Ectodermal cell (in vitro differentiated cells): ENCODE measurements at regions not wholly inside any gene's neighbourhood (a gene's known extent, or its start where the extent isn't known, plus 50 kb on each side); places are given as distances from the start of the nearest gene placed in this dataset.
"Not testable (repeated sequence)": the region's sequence is repeated elsewhere in the genome, so short reads cannot be mapped to it uniquely, and the experiment has no call there.

Experiments
- H3K27ac ChIP-seq: 2 replicates; pipeline ENCODE4 v1.7.0; 2013; ENCODE audit warnings: mild to moderate bottlenecking, low read depth, low read length; ENCODE audit not compliant: insufficient read depth, poor library complexity, severe bottlenecking
- H3K27me3 ChIP-seq: 2 replicates; pipeline ENCODE4 v1.7.0; 2013; ENCODE audit warnings: mild to moderate bottlenecking, low read length; ENCODE audit not compliant: insufficient read depth, control insufficient read depth, poor library complexity, severe bottlenecking
- H3K36me3 ChIP-seq: one replicate; pipeline ENCODE4 v1.7.0; 2013; ENCODE audit warnings: low read length; ENCODE audit not compliant: control insufficient read depth, insufficient read depth
- H3K4me1 ChIP-seq: one replicate; pipeline ENCODE4 v1.7.0; 2013; ENCODE audit warnings: low read length; ENCODE audit not compliant: control insufficient read depth, insufficient read depth
- H3K4me3 ChIP-seq: 2 replicates; pipeline ENCODE4 v1.7.0; 2013; ENCODE audit warnings: low read depth, low read length, control low read depth; ENCODE audit not compliant: insufficient read depth
- H3K9me3 ChIP-seq: 2 replicates; pipeline ENCODE4 v1.7.0; 2013; ENCODE audit warnings: mild to moderate bottlenecking, low read length, moderate library complexity; ENCODE audit not compliant: control insufficient read depth
- WGBS, 2 experiments: methylation state at CpG; one replicate each; pipeline ENCODE4 v1.1.7; 2013; ENCODE audit warnings: missing lambda C conversion rate in 2 of 2; 5-methylcytosine and 5-hydroxymethylcytosine counted together

- not testable (repeated sequence) for H3K9me3 ChIP-seq, H3K27me3 ChIP-seq, H3K4me1 ChIP-seq, H3K27ac ChIP-seq, H3K4me3 ChIP-seq, H3K36me3 ChIP-seq
Observed at GRCh38 chr1:177869011-177869410, 100.8 kb downstream of the SEC16B start.

DNA sequence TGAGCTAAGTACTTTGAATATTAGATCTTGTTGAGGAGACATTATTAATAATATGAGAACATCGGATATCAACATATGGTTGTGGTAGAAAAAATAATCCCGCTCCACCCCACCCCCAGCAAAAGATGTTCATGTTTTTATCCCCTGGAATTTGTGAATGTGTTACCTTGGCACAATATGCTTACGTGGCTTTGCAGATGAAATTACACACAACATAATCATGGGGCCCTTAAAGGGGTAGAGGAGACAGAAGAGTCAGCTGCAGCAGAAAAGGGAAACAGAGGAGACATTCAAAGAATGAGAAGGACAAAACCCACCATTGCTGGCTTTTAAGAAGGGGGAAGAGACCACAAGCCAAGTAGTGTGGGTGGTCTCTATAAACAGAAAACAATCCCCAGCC lies 104.1 kb downstream of the SEC16B start:
- Histone ChIP-seq H3K4me1 (no peaks in the 10 kb centered on the region), H3K36me3 (no peaks in the 10 kb centered on the region), H3K27me3 (no peaks in the 10 kb centered on the region), H3K9me3 (no peaks in the 10 kb centered on the region), H3K4me3 (no peak overlapping the region), H3K27ac (no peak overlapping the region)
- 96 to 100% methylated on average over 1 to 3 of the region's 3 CpGs for WGBS, 2 experiments

GRCh38 chr1:177864538-177865305 lies 105.1 kb downstream of the SEC16B start:
- H3K27ac ChIP-seq, result no peak overlapping the region
- H3K27me3 ChIP-seq, result no peaks in the 10 kb centered on the region
- 88 to 92% methylated on average over 2 of the region's 2 CpGs for WGBS, 2 experiments
- no peaks in the 10 kb centered on the region for H3K36me3 ChIP-seq
- no peak overlapping the region for H3K4me3 ChIP-seq
- no peaks in the 10 kb centered on the region for H3K4me1 ChIP-seq
- H3K9me3 ChIP-seq, result no peaks in the 10 kb centered on the region

GRCh38 chr1:177863796-177864195 lies 106.1 kb downstream of the SEC16B start:
- Histone ChIP-seq H3K36me3 (no peaks in the 10 kb centered on the region), H3K9me3 (no peaks in the 10 kb centered on the region), H3K27me3 (no peaks in the 10 kb centered on the region), H3K4me1 (no peaks in the 10 kb centered on the region), H3K27ac (no peak overlapping the region), H3K4me3 (no peak overlapping the region)
- 95 to 98% methylated on average over 4 of the region's 4 CpGs for WGBS, 2 experiments

- H3K27ac ChIP-seq, result no peak overlapping the region
- WGBS, 2 experiments, result 71 to 95% methylated on average over 1 to 2 of the region's 2 CpGs
- no peaks in the 10 kb centered on the region for H3K27me3 ChIP-seq
- H3K36me3 ChIP-seq, result no peaks in the 10 kb centered on the region
- no peak overlapping the region for H3K4me3 ChIP-seq
- H3K4me1 ChIP-seq, result no peaks in the 10 kb centered on the region
- H3K9me3 ChIP-seq, result no peaks in the 10 kb centered on the region
Observed at GRCh38 chr1:177862916-177863315, 106.9 kb downstream of the SEC16B start.

GRCh38 chr1:177859572-177859971 lies 110.3 kb downstream of the SEC16B start:
- WGBS, 2 experiments, result 84 to 88% methylated on average over 2 of the region's 2 CpGs

DNA sequence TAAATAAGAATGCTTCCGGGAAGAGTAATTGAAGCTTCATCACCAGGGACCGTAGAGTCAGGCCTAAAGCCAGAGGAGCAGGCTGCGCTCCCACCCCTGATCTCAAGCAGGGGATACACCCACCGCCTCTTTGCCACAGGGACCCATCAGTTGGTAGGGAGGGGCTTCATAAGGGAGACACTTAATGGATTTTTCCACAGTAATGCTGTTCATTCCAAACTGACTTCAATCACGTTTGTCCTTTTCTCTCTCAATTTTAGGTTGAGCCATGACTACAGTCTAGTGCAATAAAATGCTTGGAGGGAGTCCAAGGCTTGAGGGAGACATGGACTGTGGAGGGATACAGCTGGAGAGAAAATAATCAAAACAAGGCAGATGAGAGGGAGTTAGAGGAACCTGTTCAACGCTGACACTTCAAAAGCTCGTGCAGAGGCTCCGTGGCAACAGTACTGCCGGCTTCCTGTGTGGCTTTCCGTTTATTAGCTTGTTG lies 111.5 kb downstream of the SEC16B start:
- H3K9me3 ChIP-seq, result no peaks in the 10 kb centered on the region
- 86 to 93% methylated on average over 9 to 10 of the region's 10 CpGs for WGBS, 2 experiments
- H3K36me3 ChIP-seq, result no peaks in the 10 kb centered on the region
- no peak overlapping the region for H3K27ac ChIP-seq
- no peaks in the 10 kb centered on the region for H3K27me3 ChIP-seq
- no peaks in the 10 kb centered on the region for H3K4me1 ChIP-seq
- no peak overlapping the region for H3K4me3 ChIP-seq

More at GRCh38 chr1:177859572-177859971, 110.3 kb downstream of the SEC16B start:
- no peak overlapping the region for H3K4me3 ChIP-seq
- H3K36me3 ChIP-seq, result no peaks in the 10 kb centered on the region
- no peaks in the 10 kb centered on the region for H3K9me3 ChIP-seq
- H3K27ac ChIP-seq, result no peak overlapping the region
- no peaks in the 10 kb centered on the region for H3K4me1 ChIP-seq
- no peaks in the 10 kb centered on the region for H3K27me3 ChIP-seq

DNA sequence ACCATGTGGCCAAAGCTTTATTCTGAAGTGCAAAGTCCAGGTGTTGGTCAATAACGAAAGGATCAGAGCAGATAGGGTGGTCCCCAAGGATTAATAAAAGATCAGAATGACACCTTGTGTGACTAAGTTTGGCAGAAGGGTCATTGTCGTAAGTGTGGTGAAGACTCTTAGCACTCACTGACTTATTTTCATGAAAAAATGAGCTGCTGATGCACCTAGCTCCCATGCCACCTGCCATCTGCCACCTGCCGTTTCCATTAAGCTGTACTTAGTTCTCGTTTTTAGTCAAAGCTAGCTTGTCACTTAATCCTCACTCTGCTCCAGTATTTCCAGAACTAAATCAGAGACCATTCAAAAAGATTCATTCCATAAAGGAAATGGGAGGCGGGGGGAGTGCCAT lies 112.6 kb downstream of the SEC16B start:
- Histone ChIP-seq H3K27ac (no peak overlapping the region), H3K27me3 (no peaks in the 10 kb centered on the region), H3K4me1 (no peaks in the 10 kb centered on the region), H3K4me3 (no peak overlapping the region), H3K36me3 (no peaks in the 10 kb centered on the region), H3K9me3 (no peaks in the 10 kb centered on the region)
- WGBS, 2 experiments, result 91 to 93% methylated on average over 5 of the region's 5 CpGs

DNA sequence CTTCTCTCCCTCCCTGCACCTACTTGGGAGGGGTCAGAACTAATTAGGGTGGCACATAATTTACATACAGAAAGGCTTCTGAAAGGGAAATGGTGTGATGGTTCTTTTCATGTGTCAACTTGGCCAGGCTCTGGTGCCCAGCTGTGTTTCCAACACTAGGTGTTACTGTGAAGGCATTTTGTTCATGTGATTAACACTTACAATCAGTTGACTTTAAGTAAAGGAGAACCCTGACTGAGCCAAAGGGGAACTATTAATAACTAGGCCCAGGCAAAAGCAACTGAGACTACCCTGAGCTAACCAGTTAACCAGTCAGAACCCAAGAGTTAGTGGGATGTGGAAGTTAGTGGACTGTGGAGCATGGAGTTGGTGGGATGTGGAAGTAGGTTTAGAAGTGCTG lies 114.9 kb downstream of the SEC16B start:
- H3K4me3 ChIP-seq, result no peak overlapping the region

DNA sequence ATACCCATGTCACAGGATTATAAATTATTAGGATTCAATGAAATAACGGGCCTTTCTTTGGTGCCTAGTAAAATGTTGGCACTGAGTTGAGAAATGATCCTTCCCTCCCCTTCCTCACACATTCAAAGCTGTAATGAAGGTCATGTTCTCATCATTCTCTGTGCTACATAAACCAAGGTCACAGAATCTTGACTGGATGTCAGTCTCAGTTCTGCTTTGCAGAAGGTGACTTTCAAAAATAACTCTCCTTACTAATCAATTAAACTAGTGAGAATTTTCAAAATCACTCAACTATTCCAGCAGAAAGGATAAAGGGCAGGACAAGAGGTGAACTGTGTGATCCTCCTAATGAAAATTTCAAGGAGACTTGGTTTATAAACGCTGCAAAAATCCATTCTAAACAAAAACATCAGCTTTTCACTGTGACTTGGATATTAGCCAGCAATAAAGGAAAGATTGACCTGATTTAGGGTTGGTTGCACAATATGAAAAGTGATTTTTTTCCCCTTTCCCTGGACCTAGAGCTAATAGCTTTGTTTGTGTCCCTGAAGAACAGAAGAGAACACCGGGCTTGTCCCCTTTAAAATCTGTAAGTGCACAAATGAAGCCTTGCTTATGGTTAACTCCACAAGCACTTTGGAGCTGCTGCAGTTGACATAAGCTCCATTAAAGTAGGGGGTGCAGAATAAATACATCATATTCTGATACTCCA lies 120.1 kb downstream of the SEC16B start:
- Histone ChIP-seq H3K4me1 (no peaks in the 10 kb centered on the region), H3K4me3 (no peak overlapping the region), H3K9me3 (no peaks in the 10 kb centered on the region), H3K27me3 (no peaks in the 10 kb centered on the region), H3K27ac (no peak overlapping the region), H3K36me3 (no peaks in the 10 kb centered on the region)
- 83 to 95% methylated on average over 3 of the region's 3 CpGs for WGBS, 2 experiments

More for the DNA sequence above, 114.9 kb downstream of the SEC16B start:
- no peaks in the 10 kb centered on the region for H3K36me3 ChIP-seq
- H3K9me3 ChIP-seq, result no peaks in the 10 kb centered on the region
- no peaks in the 10 kb centered on the region for H3K4me1 ChIP-seq
- no peak overlapping the region for H3K27ac ChIP-seq
- no peaks in the 10 kb centered on the region for H3K27me3 ChIP-seq
